Colonic mucosa (tissue), 4 donors: ENCODE measurements at regions not wholly inside any gene's neighbourhood (a gene's known extent, or its start where the extent isn't known, plus 50 kb on each side); places are given as distances from the start of the nearest gene placed in this dataset.

Source experiments
- DNase-seq: peaks from one replicate; pipeline ENCODE4 v3.0.0-alpha.2; 2020
- H3K27ac ChIP-seq: fragments of 200-600 bp; one replicate; pipeline ENCODE4 v1.8.0; 2021
- H3K27me3 ChIP-seq: fragments of 200-600 bp; one replicate; pipeline ENCODE4 v1.8.0; 2021
- H3K36me3 ChIP-seq: fragments of 200-600 bp; one replicate; pipeline ENCODE4 v1.8.0; 2021
- H3K4me1 ChIP-seq: fragments of 200-600 bp; one replicate; pipeline ENCODE4 v1.8.0; 2021; ENCODE audit warnings: mild to moderate bottlenecking
- H3K4me3 ChIP-seq: fragments of 200-600 bp; one replicate; pipeline ENCODE4 v1.8.0; 2021
- H3K9ac ChIP-seq, 2 donors: one replicate each; pipeline ENCODE4 v1.7.0; 2013; ENCODE audit warnings: control low read depth in 2 of 2, low read depth in 2 of 2, low read length in 2 of 2
- H3K9me3 ChIP-seq: fragments of 200-600 bp; one replicate; pipeline ENCODE4 v1.8.0; 2021
- CTCF ChIP-seq: fragments of 200-600 bp; IDR thresholded peaks from one replicate; pipeline ENCODE4 v1.8.0; 2022; ENCODE audit warnings: antibody characterized with exemption, mild to moderate bottlenecking
- intact Hi-C: fragments of 100-400 bp; cut with DNase I; formaldehyde crosslinking; loops from one replicate; pipeline ENCODE4 v1.14.1; 2022
- donor health status: healthy.
- donor health status: DM: no; HTN: no; CAD: no.
- donor health status: DM: no; HTN: no; CAD: no.

- H3K4me3 ChIP-seq = no peak overlapping the region
- intact Hi-C loops = no loop called here
- H3K36me3 ChIP-seq = no peaks in the 10 kb centered on the region
- H3K9ac ChIP-seq = no peak overlapping the region
- DNase-seq = no peak
- no peaks in the 10 kb centered on the region for H3K27me3 ChIP-seq
- no peak for TF ChIP-seq CTCF
- H3K4me1 ChIP-seq = no peaks in the 10 kb centered on the region
- no peak overlapping the region for H3K27ac ChIP-seq
- no peaks in the 10 kb centered on the region for H3K9me3 ChIP-seq
These were observed 294.1 kb downstream of the GBA3 start for GRCh38 chr4:22986881-22987280.

GRCh38 chr4:22986262-22986661 is 293.5 kb downstream of the GBA3 start:
- no peak overlapping the region for H3K4me3 ChIP-seq
- no peaks in the 10 kb centered on the region for H3K27me3 ChIP-seq
- no peaks in the 10 kb centered on the region for H3K36me3 ChIP-seq
- DNase-seq = no peak
- no peaks in the 10 kb centered on the region for H3K9me3 ChIP-seq
- intact Hi-C loops = no loop called here
- no peak for TF ChIP-seq CTCF
- no peak overlapping the region for H3K27ac ChIP-seq
- no peak overlapping the region for H3K9ac ChIP-seq
- H3K4me1 ChIP-seq = no peaks in the 10 kb centered on the region

GRCh38 chr4:22984390-22984789 is 291.7 kb downstream of the GBA3 start:
- TF ChIP-seq CTCF = no peak
- Histone ChIP-seq H3K4me3 (no peak overlapping the region), H3K4me1 (no peaks in the 10 kb centered on the region), H3K27ac (no peak overlapping the region), H3K9ac (no peak overlapping the region), H3K27me3 (no peaks in the 10 kb centered on the region), H3K9me3 (no peaks in the 10 kb centered on the region), H3K36me3 (no peaks in the 10 kb centered on the region)
- intact Hi-C loops = no loop called here
- DNase-seq = no peak

GRCh38 chr4:22978656-22979055 is 285.9 kb downstream of the GBA3 start:
- Histone ChIP-seq H3K4me1 (no peaks in the 10 kb centered on the region), H3K4me3 (no peak overlapping the region), H3K27ac (no peak overlapping the region), H3K36me3 (no peaks in the 10 kb centered on the region), H3K9ac (no peak overlapping the region), H3K27me3 (no peaks in the 10 kb centered on the region), H3K9me3 (no peaks in the 10 kb centered on the region)
- TF ChIP-seq CTCF = no peak
- intact Hi-C loops = no loop called here
- no peak for DNase-seq

GRCh38 chr4:22970665-22971064 is 277.9 kb downstream of the GBA3 start:
- no peak overlapping the region for H3K4me3 ChIP-seq
- no peaks in the 10 kb centered on the region for H3K9me3 ChIP-seq
- no peak for TF ChIP-seq CTCF
- no peak overlapping the region for H3K9ac ChIP-seq
- no peaks in the 10 kb centered on the region for H3K27me3 ChIP-seq
- no peak overlapping the region for H3K27ac ChIP-seq
- H3K36me3 ChIP-seq = no peaks in the 10 kb centered on the region
- no peaks in the 10 kb centered on the region for H3K4me1 ChIP-seq
- no peak for DNase-seq
- intact Hi-C loops = no loop called here
